Tibial nerve (tissue), 4 donors: ENCODE measurements at regions not wholly inside any gene's neighbourhood (a gene's known extent, or its start where the extent isn't known, plus 50 kb on each side); places are given as distances from the start of the nearest gene placed in this dataset.

Experiments used
- DNase-seq, 2 donors: peaks; one replicate each; pipeline ENCODE4 v3.0.0-alpha.2; 2019; ENCODE audit warnings: low spot score in 2 of 2
- H3K27ac ChIP-seq, 4 donors: fragments of 200-600 bp; sonication (generic) in 3 of 4; one replicate each; pipeline ENCODE4 v1.5.1; 2017 to 2019; ENCODE audit warnings: mild to moderate bottlenecking in 1 of 4
- H3K27me3 ChIP-seq, 2 donors: fragments of 200-600 bp; sonication (generic) in 1 of 2; one replicate each; pipeline versions ENCODE4 v1.5.1 to v1.6.0; 2017 to 2019
- H3K36me3 ChIP-seq, 3 donors: fragments of 200-600 bp; sonication (generic); one replicate each; pipeline ENCODE4 v1.5.1; 2018 to 2019
- H3K4me1 ChIP-seq, 4 donors: fragments of 200-600 bp; sonication (generic) in 3 of 4; one replicate each; pipeline ENCODE4 v1.5.1; 2017 to 2019
- H3K4me3 ChIP-seq, 4 donors: fragments of 200-600 bp; sonication (generic) in 3 of 4; one replicate each; pipeline ENCODE4 v1.5.1; 2017 to 2019; ENCODE audit warnings: mild to moderate bottlenecking in 1 of 4, moderate library complexity in 1 of 4
- H3K9me3 ChIP-seq, 4 donors: fragments of 200-600 bp; sonication (generic) in 3 of 4; one replicate each; pipeline ENCODE4 v1.5.1; 2017 to 2019
- CTCF ChIP-seq, 5 experiments: fragments of 200-600 bp in 3 of 5; fragments of 450-650 bp in 2 of 5; sonication (generic) in 3 of 5; IDR thresholded peaks; one replicate each; pipeline ENCODE4 v1.5.1; 2016 to 2019; ENCODE audit warnings: antibody characterized with exemption in 5 of 5, mild to moderate bottlenecking in 3 of 5, moderate library complexity in 2 of 5
- EP300 ChIP-seq, 2 donors: sonication (generic); formaldehyde crosslinking; IDR thresholded peaks; one replicate each; pipeline ENCODE4 v1.6.1; 2017; ENCODE audit warnings: antibody characterized with exemption in 2 of 2, mild to moderate bottlenecking in 1 of 2
- POLR2A ChIP-seq, 2 donors: fragments of 450-650 bp; IDR thresholded peaks; one replicate each; pipeline ENCODE4 v1.6.1; 2017; ENCODE audit warnings: antibody characterized with exemption in 2 of 2, mild to moderate bottlenecking in 2 of 2, moderate library complexity in 2 of 2
- WGBS, 2 donors: methylation state at CpG; one replicate each; pipeline ENCODE4 v1.1.5; 2018; 5-methylcytosine and 5-hydroxymethylcytosine counted together

- DNase-seq = no peak
- no peaks in the 10 kb centered on the region for H3K36me3 ChIP-seq
- no peak overlapping the region for H3K27ac ChIP-seq
- H3K4me3 ChIP-seq = no peak overlapping the region
- H3K4me1 ChIP-seq = no peaks in the 10 kb centered on the region
- 31 to 40% methylated on average over 2 of the region's 2 CpGs for WGBS, 2 donors
- TF ChIP-seq EP300 (IDR thresholded peaks at IDR 0.05) (no peak), CTCF (IDR thresholded peaks at IDR 0.05) (no peak), POLR2A (IDR thresholded peaks at IDR 0.05) (no peak)
- H3K27me3 ChIP-seq = no peaks in the 10 kb centered on the region
- peaks cover 0 to 4% (median 0%) of the 10 kb centered on the region in 4 donors for H3K9me3 ChIP-seq
These were observed 440.5 kb downstream of the BRINP1 start for GRCh38 chr9:118928722-118929121.

GRCh38 chr9:118929287-118929686 is 439.9 kb downstream of the BRINP1 start:
- 78 to 81% methylated on average over 2 of the region's 2 CpGs for WGBS, 2 donors
- no peaks in the 10 kb centered on the region for H3K36me3 ChIP-seq
- no peaks in the 10 kb centered on the region for H3K9me3 ChIP-seq
- H3K27me3 ChIP-seq = no peaks in the 10 kb centered on the region
- TF ChIP-seq POLR2A (IDR thresholded peaks at IDR 0.05) (no peak), CTCF (IDR thresholded peaks at IDR 0.05) (no peak), EP300 (IDR thresholded peaks at IDR 0.05) (no peak)
- no peak for DNase-seq
- H3K27ac ChIP-seq = no peak overlapping the region
- no peaks in the 10 kb centered on the region for H3K4me1 ChIP-seq
- H3K4me3 ChIP-seq = no peak overlapping the region

- TF ChIP-seq EP300 (IDR thresholded peaks at IDR 0.05) = no peak
- TF ChIP-seq CTCF (IDR thresholded peaks at IDR 0.05) = no peak
- TF ChIP-seq POLR2A (IDR thresholded peaks at IDR 0.05) = no peak
- no peak overlapping the region for H3K27ac ChIP-seq
- 63 to 65% methylated on average over 1 of the region's 1 CpG for WGBS, 2 donors
- no peaks in the 10 kb centered on the region for H3K9me3 ChIP-seq
- no peak for DNase-seq
- H3K36me3 ChIP-seq = no peaks in the 10 kb centered on the region
- no peaks in the 10 kb centered on the region for H3K27me3 ChIP-seq
- H3K4me1 ChIP-seq = no peaks in the 10 kb centered on the region
- H3K4me3 ChIP-seq = no peak overlapping the region
These were observed 437.3 kb downstream of the BRINP1 start for GRCh38 chr9:118931941-118932340.

GRCh38 chr9:118938581-118938980 is 430.7 kb downstream of the BRINP1 start:
- Histone ChIP-seq H3K27ac (no peak overlapping the region), H3K36me3 (no peaks in the 10 kb centered on the region), H3K4me3 (no peak overlapping the region), H3K9me3 (peaks cover 0 to 4% (median 0%) of the 10 kb centered on the region in 4 donors), H3K27me3 (no peaks in the 10 kb centered on the region), H3K4me1 (no peaks in the 10 kb centered on the region)
- no peak for DNase-seq
- TF ChIP-seq POLR2A (IDR thresholded peaks at IDR 0.05) = no peak
- no peak for TF ChIP-seq EP300 (IDR thresholded peaks at IDR 0.05)
- no peak for TF ChIP-seq CTCF (IDR thresholded peaks at IDR 0.05)

GRCh38 chr9:118940473-118940872 is 428.8 kb downstream of the BRINP1 start:
- DNase-seq = no peak
- no peak for TF ChIP-seq EP300 (IDR thresholded peaks at IDR 0.05)
- no peak for TF ChIP-seq POLR2A (IDR thresholded peaks at IDR 0.05)
- no peak for TF ChIP-seq CTCF (IDR thresholded peaks at IDR 0.05)
- Histone ChIP-seq H3K27me3 (no peaks in the 10 kb centered on the region), H3K9me3 (peaks cover 0 to 4% (median 0%) of the 10 kb centered on the region in 4 donors), H3K4me3 (no peak overlapping the region), H3K27ac (no peak overlapping the region), H3K4me1 (no peaks in the 10 kb centered on the region), H3K36me3 (no peaks in the 10 kb centered on the region)
- WGBS, 2 donors = 15 to 37% methylated on average over 1 of the region's 1 CpG
